HG03521 (cell line): ENCODE measurements at regions not wholly inside any gene's neighbourhood (a gene's known extent, or its start where the extent isn't known, plus 50 kb on each side); places are given as distances from the start of the nearest gene placed in this dataset.
A peak's percentile ranks its signal among the peaks of the same experiment; 100 is the strongest.
"Not testable (repeated sequence)": the region's sequence is repeated elsewhere in the genome, so short reads cannot be mapped to it uniquely, and the experiment has no call there.

ENCODE experiments used
- ATAC-seq: cut with Tn5 transposase; IDR thresholded peaks from one replicate; pipeline ENCODE4 v1.9.1; 2021; ENCODE audit warnings: mild to moderate bottlenecking, moderate library complexity; ENCODE audit not compliant: unreplicated experiment

DNA sequence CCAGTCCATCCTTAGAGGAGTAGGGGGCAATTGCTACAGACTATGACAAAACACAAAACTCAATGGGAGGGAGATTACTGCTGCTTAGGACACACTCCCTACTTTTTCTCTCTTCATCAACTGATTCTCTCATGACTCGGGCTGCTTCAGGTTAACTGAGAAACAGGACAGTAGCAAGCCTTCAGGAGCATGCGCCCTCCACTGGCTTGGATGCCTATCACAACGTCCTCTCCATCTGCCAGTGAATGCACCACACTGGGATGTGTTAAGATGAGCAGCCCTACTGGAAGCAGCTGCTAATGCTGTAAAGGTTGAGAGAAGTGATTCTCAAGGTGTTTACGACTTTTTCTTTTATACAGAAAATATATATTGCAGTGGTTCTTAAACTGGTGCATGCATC lies 542.3 kb downstream of the EDEM1 start:
- no peak for ATAC-seq

DNA sequence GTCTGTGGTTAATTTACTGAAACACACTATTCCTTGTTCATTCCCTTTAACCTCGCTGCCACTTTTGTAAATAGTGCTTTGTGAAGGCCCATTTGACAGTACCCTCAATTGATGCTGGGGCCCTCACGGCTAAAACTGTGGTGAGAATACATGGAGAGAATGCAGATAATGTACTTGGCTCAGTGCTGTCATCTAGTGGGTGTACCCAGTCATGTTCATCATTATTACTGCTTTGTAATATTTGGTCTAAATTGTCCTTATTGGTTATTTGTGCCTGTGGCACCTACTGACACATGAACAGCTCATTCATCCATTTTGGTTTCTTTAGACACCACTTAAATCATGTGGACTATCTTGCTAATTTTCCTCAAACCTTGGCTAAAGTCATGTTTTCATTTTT lies 543.6 kb downstream of the EDEM1 start:
- ATAC-seq: no peak

DNA sequence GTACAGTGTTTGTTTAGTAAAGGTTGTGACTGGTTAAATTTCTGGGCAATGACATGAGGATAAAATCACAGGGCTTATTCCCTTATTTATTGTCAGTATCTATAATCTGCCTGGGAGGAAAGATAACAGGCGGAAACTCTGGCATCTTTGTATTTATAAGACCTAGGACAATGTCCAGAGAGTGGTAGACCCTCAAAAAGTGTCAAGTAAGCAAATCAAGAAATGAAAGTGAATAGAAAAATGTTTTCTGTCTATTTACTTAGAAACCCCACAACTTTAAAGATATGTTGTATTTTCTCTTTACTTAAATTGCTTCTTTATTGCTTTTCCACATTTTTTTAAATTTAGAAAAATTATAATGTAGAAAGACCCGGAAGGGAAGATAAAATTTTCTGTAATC lies 544.6 kb downstream of the EDEM1 start:
- no peak for ATAC-seq

DNA sequence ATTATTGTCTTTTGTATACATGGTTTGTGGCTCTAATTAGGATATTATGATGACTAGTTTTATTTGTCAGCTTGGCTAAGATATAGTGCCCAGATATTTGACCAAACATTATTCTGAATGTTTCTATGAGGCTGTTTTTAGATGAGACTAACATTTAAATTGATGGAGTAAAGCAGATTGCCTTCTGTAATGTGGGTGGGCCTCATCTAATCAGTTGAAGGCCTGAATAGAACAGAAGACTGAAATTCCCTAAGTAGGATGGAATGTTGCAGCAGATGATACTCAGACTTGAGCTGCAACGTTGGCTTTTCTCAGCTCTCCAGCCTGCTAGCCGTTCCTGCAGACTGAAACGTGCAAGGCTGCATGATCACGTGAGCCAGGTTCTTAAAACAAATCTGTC lies 546.5 kb downstream of the EDEM1 start:
- no peak for ATAC-seq

DNA sequence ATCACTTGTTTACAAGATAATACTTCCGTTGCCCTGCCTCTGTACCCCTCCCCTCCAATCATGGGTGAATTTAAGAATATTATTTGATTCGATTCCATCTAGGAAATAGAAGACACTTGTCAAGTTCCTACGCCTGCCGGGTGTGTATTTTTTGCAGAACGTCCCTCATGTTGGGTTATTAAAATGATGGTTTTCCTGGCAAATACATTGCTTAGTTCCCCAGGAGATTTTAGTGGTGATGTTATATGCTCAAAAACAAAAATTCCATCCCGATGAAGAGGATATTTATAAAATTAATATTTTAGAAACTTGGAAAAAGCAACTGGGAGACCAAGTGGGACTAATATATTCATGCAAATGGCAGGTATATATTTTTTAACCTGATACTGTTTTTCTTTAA lies 548.4 kb downstream of the EDEM1 start:
- ATAC-seq: no peak

DNA sequence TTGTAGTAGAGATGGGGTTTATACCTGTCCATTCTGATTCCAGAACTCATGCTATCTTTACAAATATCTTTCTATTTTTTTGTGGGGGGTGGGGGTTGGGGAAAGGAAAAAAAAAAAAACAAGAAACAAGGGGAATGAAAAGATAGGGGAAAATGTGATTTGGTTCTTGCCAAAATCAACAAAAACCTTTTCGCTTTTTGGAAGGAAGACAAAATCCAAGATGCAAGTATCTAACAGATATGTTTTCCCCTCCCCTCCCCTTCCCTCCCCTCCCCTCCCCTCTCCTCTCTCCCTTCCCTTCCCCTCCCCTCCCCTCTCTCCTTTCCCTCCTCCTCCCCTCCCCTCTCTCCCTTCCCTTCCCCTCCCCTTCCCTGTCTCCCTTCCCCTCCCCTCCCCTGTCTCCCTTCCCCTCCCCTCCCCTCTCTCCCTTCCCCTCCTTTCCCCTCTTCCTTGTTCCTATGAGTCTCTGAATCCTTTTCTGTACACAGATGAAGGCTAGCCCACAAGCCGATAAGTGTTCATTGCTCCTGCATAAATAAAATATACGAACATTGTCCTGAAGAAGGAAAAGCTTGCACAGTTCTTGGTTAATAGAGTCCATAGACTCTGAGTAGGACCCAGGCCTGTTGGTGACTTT lies 551.9 kb downstream of the EDEM1 start:
- ATAC-seq: no peak

DNA sequence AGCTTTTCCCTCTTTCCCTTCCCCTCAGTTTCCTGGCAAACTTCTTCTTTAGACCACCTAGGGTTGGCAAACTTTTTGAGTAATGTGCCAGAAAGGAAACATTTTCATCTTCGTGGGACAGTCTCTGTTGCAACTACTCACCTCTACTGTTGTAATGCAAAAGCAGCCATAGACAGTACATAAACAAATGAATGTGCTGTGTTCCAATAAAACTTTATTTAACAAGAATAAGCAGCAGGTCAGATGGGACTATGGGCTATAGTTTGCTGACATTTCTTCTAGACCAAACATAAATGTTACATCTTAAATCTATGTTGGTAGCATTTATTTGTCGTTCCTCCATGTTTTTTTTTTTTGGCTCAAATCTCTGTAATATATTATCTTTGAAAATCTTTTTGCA lies 552.4 kb downstream of the EDEM1 start:
- ATAC-seq: no peak

DNA sequence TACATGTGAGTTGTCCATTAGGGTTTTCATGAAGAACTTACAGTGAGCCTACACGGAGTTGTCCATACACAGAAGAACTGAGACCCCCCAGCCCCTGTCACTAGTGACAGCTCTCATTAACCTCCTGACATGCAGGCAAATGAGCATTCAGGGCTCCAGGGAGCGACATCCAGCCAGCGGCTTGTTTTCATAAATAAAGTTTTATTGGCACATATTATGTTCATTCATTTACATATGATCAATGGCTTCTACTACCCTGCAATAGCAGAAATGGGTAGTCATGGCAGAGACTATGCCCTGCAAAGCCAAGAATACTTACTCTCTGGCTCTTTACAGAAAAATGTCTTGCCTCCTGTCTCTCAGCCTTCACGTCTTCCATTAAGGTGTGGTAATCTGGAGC lies 553.5 kb downstream of the EDEM1 start:
- no peak for ATAC-seq

DNA sequence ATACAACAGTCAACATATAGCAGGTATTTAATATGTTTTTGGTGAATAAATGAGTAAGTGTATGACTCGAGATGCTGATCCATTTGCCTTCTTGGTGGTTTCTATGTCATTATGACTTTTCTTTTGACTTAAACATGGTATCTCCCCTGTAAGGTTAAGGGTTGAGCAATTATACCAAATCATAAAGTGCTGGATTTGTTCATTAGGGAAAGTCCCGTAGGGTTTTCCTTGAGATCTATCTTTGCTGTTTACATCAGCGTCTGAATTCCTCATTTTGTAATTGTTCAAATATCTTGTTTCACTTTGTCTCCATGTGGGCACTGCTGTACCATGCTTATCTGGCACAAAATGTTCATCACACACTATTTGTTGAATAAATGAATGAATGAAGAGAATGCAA lies 562.6 kb downstream of the EDEM1 start:
- ATAC-seq: no peak

DNA sequence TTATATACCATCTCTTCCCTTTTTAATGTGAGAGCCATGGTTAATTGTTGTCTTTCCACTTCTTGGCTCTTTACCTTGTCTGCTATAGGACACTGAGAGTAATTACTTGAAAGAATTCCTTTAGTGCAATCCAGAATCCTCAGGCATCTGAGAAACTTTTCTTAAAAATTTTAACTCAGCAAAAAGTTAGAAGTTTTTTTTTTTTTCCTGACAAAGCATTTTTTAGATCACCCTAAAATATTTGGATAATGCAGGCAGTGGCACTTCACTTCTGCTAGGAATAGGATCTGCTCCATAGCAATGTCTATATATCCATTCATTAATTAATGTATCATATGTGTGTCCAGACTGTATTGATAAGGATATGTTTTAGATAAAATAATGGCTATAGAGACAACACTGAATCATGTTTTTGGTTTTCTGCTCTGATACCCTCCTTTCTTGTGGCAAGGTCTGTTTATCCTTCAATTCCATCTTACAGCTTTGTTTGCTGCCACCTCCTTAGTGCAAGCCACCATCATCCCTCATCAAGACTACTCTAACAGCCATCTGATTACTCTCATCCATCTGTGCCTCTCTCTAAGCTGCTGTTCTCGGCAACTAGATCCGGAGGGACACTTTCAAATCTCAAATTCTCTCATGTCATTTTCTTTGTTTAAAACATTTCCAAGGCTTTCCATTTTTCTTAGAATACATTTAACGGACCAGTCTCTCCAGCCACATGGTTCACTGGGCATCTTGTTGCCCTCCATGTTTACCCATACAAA lies 563.5 kb downstream of the EDEM1 start:
- no peak for ATAC-seq

DNA sequence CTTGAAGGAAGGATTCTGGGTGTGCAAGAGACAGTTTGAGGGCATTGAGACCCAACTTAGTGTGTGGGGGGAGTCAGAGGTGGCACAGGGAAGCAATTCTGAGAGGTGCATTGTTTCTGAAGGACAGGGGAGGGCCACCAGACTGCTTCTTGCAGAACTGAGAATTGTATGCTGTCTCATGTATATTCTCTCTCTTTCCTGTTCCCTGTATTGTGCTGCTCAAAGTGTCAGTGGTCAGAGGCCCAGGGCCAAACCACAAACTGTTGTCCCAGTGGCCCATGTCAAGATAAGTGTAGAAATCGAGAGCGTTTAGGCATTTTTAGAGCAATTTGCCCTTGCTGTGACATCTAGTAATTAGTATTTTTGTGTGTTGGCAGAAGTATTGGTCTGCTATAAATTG lies 567.1 kb downstream of the EDEM1 start:
- ATAC-seq: peak; percentile 54

DNA sequence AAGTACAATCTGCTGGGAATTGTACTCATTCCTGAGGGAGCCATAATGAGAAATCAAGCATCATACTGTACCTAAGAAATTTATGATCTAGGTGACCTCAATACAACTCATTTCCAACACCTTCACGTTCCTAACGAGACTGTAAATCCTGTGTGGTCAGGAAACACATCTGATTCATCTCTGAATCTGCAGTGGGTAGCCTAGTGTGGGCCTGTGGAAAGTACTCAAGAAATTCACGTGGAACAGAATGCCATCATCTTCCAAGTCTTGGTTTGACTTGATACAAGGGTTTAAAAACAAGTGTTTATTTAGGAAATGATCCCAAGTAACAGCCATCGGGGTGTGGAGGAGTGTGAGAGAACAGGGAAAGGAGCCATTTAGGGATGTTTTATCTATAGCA lies 568.9 kb downstream of the EDEM1 start:
- no peak for ATAC-seq

DNA sequence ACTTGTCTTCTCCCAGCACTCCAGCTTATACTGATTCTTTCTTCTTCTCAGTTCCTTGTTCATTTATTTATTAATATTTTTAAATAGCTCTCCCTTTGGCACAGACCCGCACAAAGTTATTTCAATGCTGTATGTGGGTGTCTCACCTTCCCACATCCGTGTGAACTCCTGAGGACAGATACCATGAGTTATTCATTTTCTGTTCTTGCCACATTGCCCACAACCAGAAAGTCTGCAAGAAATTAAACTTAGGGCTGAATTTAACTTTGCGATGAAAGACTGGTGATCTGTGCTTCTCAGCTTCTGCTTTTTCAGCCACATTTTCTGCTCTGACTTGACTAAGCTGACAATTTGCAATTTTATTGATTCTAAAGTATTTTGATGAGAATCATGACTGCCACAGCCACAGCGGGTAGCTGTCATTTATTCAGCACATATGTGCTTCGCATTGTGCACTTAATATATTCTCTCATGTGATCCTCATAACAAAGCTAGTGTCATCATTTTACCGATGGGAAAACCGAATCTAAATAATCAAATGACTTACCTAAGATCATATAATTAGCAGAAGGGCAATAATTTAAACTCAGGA lies 569.8 kb downstream of the EDEM1 start:
- peak; percentile 41 for ATAC-seq

DNA sequence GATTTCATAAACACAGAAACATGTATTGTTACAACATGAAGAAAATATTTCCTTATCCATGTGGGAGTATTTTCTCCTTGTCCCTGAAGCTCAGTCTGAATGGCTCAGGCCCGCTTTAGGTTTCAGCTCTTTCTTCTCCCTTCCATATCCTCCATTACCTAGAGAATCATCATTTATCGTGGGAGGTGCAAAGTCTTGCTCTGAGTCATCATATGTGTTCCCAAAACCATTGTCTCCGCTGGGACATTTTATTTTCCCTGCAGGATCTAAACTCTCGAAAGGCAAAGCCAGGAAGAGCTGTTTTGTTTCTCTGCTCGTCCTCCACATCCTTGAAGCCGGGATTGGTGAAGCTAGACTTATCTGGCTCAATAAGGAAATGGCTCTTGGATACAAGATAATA lies 571.2 kb downstream of the EDEM1 start:
- no peak for ATAC-seq

DNA sequence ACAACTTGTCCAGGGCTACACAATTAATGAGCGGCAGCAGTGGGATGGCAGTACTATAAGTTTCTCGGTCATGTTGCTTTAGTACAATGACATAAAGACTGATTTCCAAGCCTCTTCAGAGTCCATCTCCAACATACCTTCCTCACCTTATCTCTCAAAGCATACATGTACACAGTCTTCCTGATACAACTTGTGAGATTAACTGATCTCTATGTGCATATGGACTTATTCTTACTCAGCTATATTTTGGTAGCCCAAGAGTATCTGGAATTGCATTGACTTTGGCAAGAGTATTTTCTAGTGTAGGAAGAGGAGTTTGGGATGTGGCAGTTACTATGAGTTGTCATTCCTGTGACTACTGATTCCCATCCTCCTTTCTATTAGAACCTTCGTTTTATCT lies 575.0 kb downstream of the EDEM1 start:
- no peak for ATAC-seq

DNA sequence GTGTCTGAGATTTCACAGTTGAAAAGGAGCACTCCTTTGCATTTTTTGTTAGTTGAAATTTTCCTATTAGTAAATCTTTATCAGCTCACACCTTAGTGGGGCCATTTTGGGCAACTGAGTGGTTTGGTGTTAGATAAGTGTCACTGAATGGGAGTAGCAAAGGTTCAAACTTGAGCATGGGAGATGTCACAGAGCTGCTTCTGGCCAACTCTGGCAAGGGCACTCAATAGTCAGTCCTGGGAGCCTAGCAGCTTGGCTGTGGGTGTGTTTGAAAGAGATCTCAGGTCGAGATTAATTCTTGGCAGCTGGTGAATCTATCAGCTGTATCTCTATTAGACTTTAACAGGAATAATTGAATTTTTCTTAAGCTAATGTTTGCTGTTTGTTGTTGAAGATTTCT lies 579.3 kb downstream of the EDEM1 start:
- no peak for ATAC-seq

DNA sequence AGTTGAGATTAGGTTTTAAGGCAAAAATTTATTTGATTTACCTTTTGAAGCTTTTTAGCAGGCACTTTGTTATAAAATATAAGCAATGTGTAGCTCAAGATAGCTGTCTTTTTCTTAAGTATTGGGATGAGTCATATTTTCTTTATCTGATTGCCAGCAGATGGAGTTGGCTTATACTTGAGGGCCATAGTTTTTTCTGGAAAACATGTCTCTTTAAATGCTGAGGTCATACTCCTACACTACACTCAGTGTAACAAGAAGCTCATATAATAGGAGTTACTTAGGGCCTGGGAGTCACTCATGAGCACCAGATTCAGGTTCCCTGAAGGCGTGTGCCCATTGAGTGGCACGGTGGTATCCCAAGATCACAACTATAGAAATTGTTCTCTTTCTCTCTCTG lies 579.8 kb downstream of the EDEM1 start:
- no peak for ATAC-seq

DNA sequence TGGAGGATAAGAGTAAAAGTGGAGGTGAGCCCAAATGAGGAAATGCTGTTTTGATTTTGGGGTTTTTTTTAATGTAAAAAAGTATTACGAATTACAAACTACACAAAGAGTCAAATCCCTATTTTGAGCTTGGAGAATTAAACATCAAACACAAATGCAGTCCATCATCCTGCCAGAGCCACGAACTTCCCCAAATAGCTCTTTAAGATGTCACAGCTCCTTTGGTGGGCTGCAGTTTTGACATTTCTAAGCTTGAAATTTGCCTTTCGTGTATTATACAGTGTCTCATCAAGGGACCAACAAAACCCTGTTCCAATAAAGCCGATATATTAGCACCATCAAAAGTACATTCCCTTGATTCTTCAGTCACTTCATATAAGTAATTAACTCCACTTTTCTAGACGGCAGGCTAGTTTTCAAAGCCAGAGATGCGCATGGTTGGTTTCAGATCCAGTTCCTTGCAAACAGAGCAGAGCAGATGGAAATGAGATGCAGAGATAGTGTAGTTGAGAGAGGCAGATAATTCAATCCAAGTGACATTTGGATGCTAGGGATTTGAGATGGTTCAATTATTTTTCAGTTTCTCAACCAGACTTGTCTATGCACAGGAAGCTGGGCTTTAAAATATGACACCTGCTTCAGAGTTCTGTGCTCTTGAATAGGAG lies 580.9 kb downstream of the EDEM1 start:
- no peak for ATAC-seq

DNA sequence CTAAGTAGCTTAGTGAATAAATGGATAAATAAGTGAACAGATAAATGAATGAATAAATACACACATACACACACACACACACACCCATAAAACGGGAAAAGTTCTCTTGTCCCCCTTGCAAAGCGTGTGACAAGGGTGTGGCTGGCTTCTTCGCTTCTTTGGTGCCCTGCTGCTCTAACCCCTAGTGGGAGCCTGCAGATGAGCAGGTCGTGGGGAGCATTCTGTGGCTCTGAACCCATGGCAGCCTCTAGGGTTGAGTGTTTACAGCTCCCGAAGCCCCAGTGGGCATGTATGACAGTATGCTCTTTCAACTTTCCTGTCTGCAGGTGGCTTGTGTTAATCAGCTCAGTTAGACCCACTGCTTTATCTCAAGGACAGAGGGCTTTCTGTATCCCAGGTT lies 582.3 kb downstream of the EDEM1 start:
- no peak for ATAC-seq

DNA sequence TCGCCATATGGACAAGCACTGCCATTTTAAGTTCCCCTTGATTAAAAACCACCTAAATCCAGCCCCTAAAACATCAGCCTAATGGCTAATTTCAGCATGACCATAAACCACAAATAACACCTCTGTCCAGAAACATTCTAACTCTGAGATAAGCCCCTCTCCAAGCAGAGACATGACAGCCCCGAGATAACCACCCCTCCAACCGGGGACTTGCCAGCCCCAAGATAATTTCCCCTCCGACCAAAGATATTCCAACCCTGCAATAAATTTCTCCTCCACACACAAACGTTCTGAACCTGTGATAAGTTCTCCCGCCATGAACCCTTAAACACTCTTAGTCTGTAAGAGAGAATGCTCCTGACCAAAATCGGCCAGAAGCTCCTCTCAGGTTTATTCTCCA lies 586.8 kb downstream of the EDEM1 start:
- no peak for ATAC-seq

DNA sequence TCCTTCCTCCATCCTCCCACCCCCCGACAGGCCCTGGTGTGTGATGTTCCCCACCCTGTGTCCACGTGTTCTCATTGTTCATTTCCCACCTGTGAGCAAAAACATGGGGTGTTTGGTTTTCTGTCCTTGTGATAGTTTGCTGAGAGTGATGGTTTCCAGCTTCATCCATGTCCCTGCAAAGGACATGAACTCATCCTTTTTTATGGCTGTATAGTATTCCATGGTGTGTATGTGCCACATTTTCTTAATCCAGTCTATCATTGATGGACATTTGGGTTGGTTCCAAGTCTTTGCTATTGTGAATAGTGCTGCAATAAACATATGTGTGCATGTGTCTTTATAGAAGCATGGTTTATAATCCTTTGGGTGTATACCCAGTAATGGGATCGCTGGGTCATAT lies 587.6 kb downstream of the EDEM1 start:
- not testable (repeated sequence) for ATAC-seq

DNA sequence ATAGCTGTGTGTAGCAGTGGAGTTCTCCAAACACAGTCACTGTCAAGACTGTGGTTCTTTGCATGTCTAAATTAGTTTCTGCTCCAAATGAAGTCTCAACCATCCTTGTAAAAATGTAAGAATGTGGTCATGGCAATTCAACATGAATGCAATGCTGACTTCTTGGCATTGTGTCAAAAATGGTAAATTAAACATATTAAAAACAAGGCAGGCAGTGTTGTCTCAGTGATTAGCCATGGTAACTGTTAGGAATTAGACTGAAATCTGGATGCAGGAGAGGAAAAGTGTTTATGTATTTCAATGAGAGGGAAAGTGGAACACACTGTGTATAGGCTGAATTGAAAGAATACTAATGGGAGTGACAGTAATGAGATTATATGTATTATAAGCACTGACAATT lies 597.2 kb downstream of the EDEM1 start:
- no peak for ATAC-seq
